Endothelial cell of umbilical vein (primary cell): ENCODE measurements at regions not wholly inside any gene's neighbourhood (a gene's known extent, or its start where the extent isn't known, plus 50 kb on each side); places are given as distances from the start of the nearest gene placed in this dataset.
A peak's percentile ranks its signal among the peaks of the same experiment; 100 is the strongest.

Experiments
- BruUV-seq: library from RNA; stranded (reverse); fragments of 400-500 nt; replicated peaks from 2 replicates; lab custom pipeline; 2021; lab: Mats Ljungman, UMichigan
- CTCF ChIA-PET: fragments of 300-600, 350-600 bp; sonication (Branson Sonifier 250); formaldehyde crosslinking; loops from one replicate; lab custom pipeline; 2021; ENCODE audit warnings: antibody characterized with exemption, inconsistent platforms; lab: Charles Lee
- POLR2A ChIA-PET: fragments of 300-600, 350-600 bp; sonication (Branson Sonifier 250); formaldehyde crosslinking; loops from one replicate; lab custom pipeline; 2021; ENCODE audit warnings: antibody characterized with exemption, inconsistent platforms; lab: Charles Lee
- DNase-seq: peaks from one replicate; pipeline ENCODE4 v3.0.0-alpha.2; 2011; ENCODE audit warnings: low read depth, low spot score
- FAIRE-seq: peaks from 2 replicates; lab custom pipeline; 2011; peaks lifted over from hg19 to GRCh38; lab: Jason Lieb, UNC
- H2AFZ ChIP-seq: 2 replicates; pipeline ENCODE4 v1.6.0; 2012; ENCODE audit warnings: low read depth, low read length, control low read depth, inconsistent platforms
- H3K27ac ChIP-seq: 2 replicates; pipeline ENCODE4 v1.5.1; 2011; ENCODE audit warnings: low read depth, mild to moderate bottlenecking, control low read depth, low read length, moderate library complexity; ENCODE audit not compliant: insufficient read depth
- H3K27me3 ChIP-seq, 2 experiments: 2 replicates each; pipeline versions ENCODE4 v1.6.0 to v1.6.1; 2011; ENCODE audit warnings: low read length in 2 of 2, mixed read lengths in 1 of 2; ENCODE audit not compliant: control insufficient read depth in 2 of 2, insufficient read depth in 2 of 2
- H3K36me3 ChIP-seq, 2 experiments: 2 replicates in 1 of 2; 3 replicates in 1 of 2; pipeline ENCODE4 v1.5.1; 2011; ENCODE audit warnings: low read length in 2 of 2, mild to moderate bottlenecking in 1 of 2, moderate library complexity in 1 of 2; ENCODE audit not compliant: control insufficient read depth in 2 of 2, insufficient read depth in 2 of 2; ENCODE audit errors: extremely low read depth in 1 of 2
- H3K4me1 ChIP-seq: 3 replicates; pipeline ENCODE4 v1.5.1; 2011; ENCODE audit warnings: mild to moderate bottlenecking, low read length; ENCODE audit not compliant: control insufficient read depth, insufficient read depth; ENCODE audit errors: extremely low read depth
- H3K4me2 ChIP-seq: 2 replicates; pipeline ENCODE4 v1.6.1; 2011; ENCODE audit warnings: low read length, control low read depth, mixed read lengths; ENCODE audit not compliant: insufficient read depth
- H3K4me3 ChIP-seq, 3 experiments: fragments of 200-600 bp in 1 of 3; sonication (generic), shearing (Covaris generic) in 1 of 3; replicated peaks in 1 of 3; 2 replicates each; pipeline ENCODE4 v1.5.1; 2011 to 2016; ENCODE audit warnings: control low read depth in 3 of 3, low read length in 3 of 3, mild to moderate bottlenecking in 2 of 3, inconsistent platforms in 1 of 3, low read depth in 1 of 3, moderate library complexity in 1 of 3; ENCODE audit not compliant: insufficient read depth in 1 of 3
- H3K79me2 ChIP-seq: 2 replicates; pipeline ENCODE4 v1.6.0; 2012; ENCODE audit warnings: low read length, inconsistent platforms; ENCODE audit not compliant: control insufficient read depth, insufficient read depth
- H3K9ac ChIP-seq: replicated peaks from 2 replicates; pipeline ENCODE3; 2011; ENCODE audit warnings: low read length, control low read depth; ENCODE audit not compliant: insufficient read depth; ENCODE audit errors: extremely low read depth
- H3K9me1 ChIP-seq: replicated peaks from 3 replicates; pipeline ENCODE4 v1.6.0; 2011; ENCODE audit warnings: mild to moderate bottlenecking, low read length; ENCODE audit not compliant: control insufficient read depth, insufficient read depth; ENCODE audit errors: extremely low read depth
- H3K9me3 ChIP-seq: replicated peaks from 2 replicates; pipeline ENCODE4 v1.5.1; 2012; ENCODE audit warnings: low read length, inconsistent platforms; ENCODE audit not compliant: control insufficient read depth, insufficient read depth
- H4K20me1 ChIP-seq: replicated peaks from 2 replicates; pipeline ENCODE3; 2011; ENCODE audit warnings: mild to moderate bottlenecking, low read length; ENCODE audit not compliant: control insufficient read depth, insufficient read depth; ENCODE audit errors: extremely low read depth
- EZH2 ChIP-seq: IDR thresholded peaks from 2 replicates; pipeline ENCODE4 v1.6.1; 2012; ENCODE audit warnings: borderline replicate concordance, low read depth, mild to moderate bottlenecking, moderate library complexity, low read length, inconsistent platforms; ENCODE audit not compliant: severe bottlenecking
- FOS ChIP-seq: IDR thresholded peaks from 2 replicates; pipeline ENCODE4 v1.6.1; 2011; ENCODE audit warnings: mild to moderate bottlenecking, low read length, moderate library complexity, borderline replicate concordance; ENCODE audit not compliant: insufficient read depth
- GATA2 ChIP-seq: IDR thresholded peaks from 2 replicates; pipeline ENCODE4 v1.7.0; 2011; ENCODE audit warnings: low read depth, mild to moderate bottlenecking, moderate library complexity, mixed read lengths, low read length; ENCODE audit not compliant: insufficient read length, insufficient read depth
- JUN ChIP-seq: IDR thresholded peaks from 2 replicates; pipeline ENCODE4 v1.6.1; 2011; ENCODE audit warnings: borderline replicate concordance, low read depth; ENCODE audit not compliant: insufficient read length, insufficient read depth
- MYC ChIP-seq: IDR thresholded peaks from one replicate; pipeline ENCODE4 v1.6.1; 2011; ENCODE audit warnings: mild to moderate bottlenecking, low read depth, low read length
- POLR2A ChIP-seq: IDR thresholded peaks from 2 replicates; pipeline ENCODE4 v1.6.1; 2012; ENCODE audit warnings: low read depth, mild to moderate bottlenecking, control low read depth, low read length
- POLR2AphosphoS5 ChIP-seq: IDR thresholded peaks from 2 replicates; pipeline ENCODE4 v1.6.1; 2012; ENCODE audit warnings: low read depth, mild to moderate bottlenecking, control low read depth, low read length, moderate library complexity; ENCODE audit not compliant: insufficient read depth
- dilution Hi-C: fragments of 300-500 bp; cut with MboI; formaldehyde crosslinking; loops from one replicate; pipeline ENCODE4 v1.15.0; 2019; ENCODE audit warnings: low sequenced_read_pairs; ENCODE audit not compliant: extremely low pct_ligation_motif_present
- intact Hi-C: fragments of 100-400 bp; cut with micrococcal nuclease; formaldehyde crosslinking; loops from one replicate; pipeline ENCODE4 v1.10.0; 2022
- TF ChIP-seq, protein P1 (sequence below), 2 donors: IDR thresholded peaks; 1 replicate in 1 of 2; 2 replicates in 1 of 2; pipeline ENCODE4 v1.5.1; 2011; ENCODE audit warnings: low read length in 2 of 2, mild to moderate bottlenecking in 2 of 2, moderate library complexity in 2 of 2, control low read depth in 1 of 2, inconsistent platforms in 1 of 2, low read depth in 1 of 2; ENCODE audit not compliant: insufficient read depth in 1 of 2; ENCODE audit errors: extremely low read depth in 1 of 2
- TF ChIP-seq, protein P2 (sequence below): IDR thresholded peaks from 2 replicates; pipeline ENCODE4 v1.6.1; 2011; ENCODE audit not compliant: insufficient read depth, insufficient read length

DNA sequence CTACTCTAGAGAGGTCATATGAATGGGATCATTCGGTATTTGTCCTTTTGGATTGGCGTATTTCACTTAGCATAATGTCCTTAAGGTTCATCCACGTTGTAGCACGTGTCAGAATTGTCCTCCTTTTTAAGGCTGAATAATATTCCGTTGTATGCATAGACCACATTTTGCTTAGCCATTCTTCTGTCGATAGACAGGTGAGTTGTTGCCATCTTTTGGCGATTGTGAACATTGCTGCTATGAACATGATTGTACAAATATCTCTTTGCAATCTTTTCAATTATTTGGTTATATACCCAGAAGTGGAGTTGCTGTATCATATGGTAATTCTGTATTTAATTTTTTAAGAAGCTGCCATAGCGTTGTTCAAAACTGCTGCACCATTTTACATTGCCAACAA is 52.4 kb upstream of the GOLGA8J start:
- dilution Hi-C loops: no loop called here
- FAIRE-seq: no peak
- POLR2A ChIA-PET: no interaction called here

DNA sequence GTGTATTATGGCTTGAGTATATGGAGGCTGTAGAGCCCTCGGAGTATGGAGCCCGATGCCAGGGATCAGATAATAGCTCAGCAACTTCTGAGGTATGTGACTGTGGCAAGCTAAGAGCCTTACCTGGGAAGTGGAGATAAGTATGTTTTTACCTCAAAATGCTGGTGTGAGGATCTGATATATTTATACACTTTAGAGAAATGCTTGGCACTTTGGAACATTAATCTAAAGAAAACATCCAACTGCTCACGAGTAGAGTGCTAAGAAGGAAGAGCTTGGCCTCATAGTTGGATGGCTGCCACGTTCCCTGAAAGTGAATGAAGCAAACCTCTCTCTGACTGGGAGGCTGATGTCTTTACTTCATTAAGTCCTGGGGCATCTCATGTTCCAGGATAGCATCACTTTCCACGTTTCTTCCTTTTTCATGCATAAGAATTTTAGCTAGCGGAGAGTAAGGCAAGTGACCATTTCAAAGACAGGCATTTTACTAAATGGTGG is 58.9 kb upstream of the GOLGA8J start:
- Histone ChIP-seq H3K36me3 (no peaks in the 10 kb centered on the region), H3K27me3 (peaks cover 0 to 2% of the 10 kb centered on the region in 2 experiments), H3K9ac (no peak overlapping the region), H3K4me3 (no peak overlapping the region), H4K20me1 (no peaks in the 10 kb centered on the region), H3K27ac (no peak overlapping the region), H2AFZ (no peak overlapping the region), H3K4me2 (no peak overlapping the region), H3K79me2 (no peaks in the 10 kb centered on the region), H3K9me1 (no peaks in the 10 kb centered on the region), H3K9me3 (no peaks in the 10 kb centered on the region), H3K4me1 (no peaks in the 10 kb centered on the region)
- no peak for FAIRE-seq
- ChIA-PET CTCF (interaction anchor here (0.7 to 1.0 kb wide), 3 partner anchors 11 to 276 kb away, joined by 4 read pairs; no protein-coding TSS in a partner anchor), POLR2A (no interaction called here)
- no TSS peak for BruUV-seq
- TF ChIP-seq POLR2A (no peak), GATA2 (no peak), EZH2 (no peak), MYC (no peak), FOS (no peak), POLR2AphosphoS5 (no peak), JUN (no peak)
- TF ChIP-seq, protein P1, sequence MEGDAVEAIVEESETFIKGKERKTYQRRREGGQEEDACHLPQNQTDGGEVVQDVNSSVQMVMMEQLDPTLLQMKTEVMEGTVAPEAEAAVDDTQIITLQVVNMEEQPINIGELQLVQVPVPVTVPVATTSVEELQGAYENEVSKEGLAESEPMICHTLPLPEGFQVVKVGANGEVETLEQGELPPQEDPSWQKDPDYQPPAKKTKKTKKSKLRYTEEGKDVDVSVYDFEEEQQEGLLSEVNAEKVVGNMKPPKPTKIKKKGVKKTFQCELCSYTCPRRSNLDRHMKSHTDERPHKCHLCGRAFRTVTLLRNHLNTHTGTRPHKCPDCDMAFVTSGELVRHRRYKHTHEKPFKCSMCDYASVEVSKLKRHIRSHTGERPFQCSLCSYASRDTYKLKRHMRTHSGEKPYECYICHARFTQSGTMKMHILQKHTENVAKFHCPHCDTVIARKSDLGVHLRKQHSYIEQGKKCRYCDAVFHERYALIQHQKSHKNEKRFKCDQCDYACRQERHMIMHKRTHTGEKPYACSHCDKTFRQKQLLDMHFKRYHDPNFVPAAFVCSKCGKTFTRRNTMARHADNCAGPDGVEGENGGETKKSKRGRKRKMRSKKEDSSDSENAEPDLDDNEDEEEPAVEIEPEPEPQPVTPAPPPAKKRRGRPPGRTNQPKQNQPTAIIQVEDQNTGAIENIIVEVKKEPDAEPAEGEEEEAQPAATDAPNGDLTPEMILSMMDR (IDR thresholded peaks at IDR 0.05; ENCODE audit: extremely low read depth in 1 of 2, insufficient read depth in 1 of 2, low read depth in 1 of 2, low read length in 2 of 2): no peak
- TF ChIP-seq, protein P2, sequence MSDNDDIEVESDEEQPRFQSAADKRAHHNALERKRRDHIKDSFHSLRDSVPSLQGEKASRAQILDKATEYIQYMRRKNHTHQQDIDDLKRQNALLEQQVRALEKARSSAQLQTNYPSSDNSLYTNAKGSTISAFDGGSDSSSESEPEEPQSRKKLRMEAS: no peak
- dilution Hi-C loops: no loop called here
- peak; percentile 51 for DNase-seq
- intact Hi-C loops: no loop called here

More for the DNA sequence above, 52.4 kb upstream of the GOLGA8J start:
- Histone ChIP-seq H3K4me3 (no peak overlapping the region), H3K9me3 (no peaks in the 10 kb centered on the region), H3K36me3 (no peaks in the 10 kb centered on the region), H3K4me1 (no peaks in the 10 kb centered on the region), H3K4me2 (no peak overlapping the region), H3K9ac (no peak overlapping the region), H3K27ac (no peak overlapping the region), H3K9me1 (no peaks in the 10 kb centered on the region), H4K20me1 (no peaks in the 10 kb centered on the region), H2AFZ (no peak overlapping the region), H3K79me2 (no peaks in the 10 kb centered on the region), H3K27me3 (no peaks in the 10 kb centered on the region)
- DNase-seq: no peak
- CTCF ChIA-PET: no interaction called here
- no TSS peak for BruUV-seq
- TF ChIP-seq FOS (no peak), GATA2 (no peak), JUN (no peak), POLR2A (no peak), MYC (no peak)
- TF ChIP-seq, protein P2: no peak
- intact Hi-C loops: no loop called here
